ENCODE measurements at regions not wholly inside any gene's neighbourhood (a gene's known extent, or its start where the extent isn't known, plus 50 kb on each side); places are given as distances from the start of the nearest gene placed in this dataset.
"Not testable (repeated sequence)": the region's sequence is repeated elsewhere in the genome, so short reads cannot be mapped to it uniquely, and the experiment has no call there.

GRCh38 chr6:150485161-150485958 lies 114.3 kb upstream of the PLEKHG1 start:
- DNase-seq, result no peak

GRCh38 chr6:150486048-150486447 lies 113.6 kb upstream of the PLEKHG1 start:
- no peak overlapping the region for H3K27ac Mint-ChIP-seq
- intact Hi-C loops (cut with DNase I, micrococcal nuclease), result no loop called here
- no peak for DNase-seq
- no peaks in the 10 kb centered on the region for H3K9me3 Mint-ChIP-seq (ENCODE audit: low read depth)
- no peak overlapping the region for H3K4me3 Mint-ChIP-seq
- ChIA-PET POLR2A (no interaction called here), CTCF (interaction anchor here (0.5 kb wide), 1 partner anchor 218 kb away, joined by 3 read pairs; no protein-coding TSS in a partner anchor)
- ATAC-seq, result no peak
- H3K4me1 Mint-ChIP-seq, result peaks cover 9% of the 10 kb centered on the region
- no peaks in the 10 kb centered on the region for H3K36me3 Mint-ChIP-seq (ENCODE audit: low read depth)
- peaks cover 2% of the 10 kb centered on the region for H3K27me3 Mint-ChIP-seq

More at GRCh38 chr6:150485161-150485958, 114.3 kb upstream of the PLEKHG1 start:
- no peaks in the 10 kb centered on the region for H3K36me3 Mint-ChIP-seq (ENCODE audit: low read depth)
- CTCF ChIA-PET, result no interaction called here
- H3K9me3 Mint-ChIP-seq (ENCODE audit: low read depth), result no peaks in the 10 kb centered on the region
- H3K4me3 Mint-ChIP-seq, result no peak overlapping the region
- peaks cover 2% of the 10 kb centered on the region for H3K4me1 Mint-ChIP-seq
- intact Hi-C loops (cut with DNase I, micrococcal nuclease), result no loop called here
- POLR2A ChIA-PET, result no interaction called here
- H3K27me3 Mint-ChIP-seq, result peaks cover 5% of the 10 kb centered on the region
- no peak for ATAC-seq
- no peak overlapping the region for H3K27ac Mint-ChIP-seq

GRCh38 chr6:150490586-150490985 lies 109.1 kb upstream of the PLEKHG1 start:
- ChIA-PET POLR2A (interaction anchor here (0.6 to 1.8 kb wide), 2 partner anchors 323 to 915 kb away, joined by 3 to 6 read pairs; no protein-coding TSS in a partner anchor), CTCF (interaction anchor here (1.2 to 2.3 kb wide), 4 partner anchors 11 to 328 kb away, joined by 3 to 9 read pairs (median 6); no protein-coding TSS in a partner anchor)
- Mint-ChIP-seq H3K27me3 (no peaks in the 10 kb centered on the region), H3K4me1 (peaks cover 26% of the 10 kb centered on the region), H3K36me3 (ENCODE audit: low read depth) (peaks cover 2% of the 10 kb centered on the region), H3K27ac (no peak overlapping the region), H3K4me3 (no peak overlapping the region), H3K9me3 (ENCODE audit: low read depth) (peaks cover 9% of the 10 kb centered on the region)
- ATAC-seq (no peak), DNase-seq (no peak)
- intact Hi-C loops (cut with DNase I, micrococcal nuclease), result loop anchor here (2.0 to 5.0 kb wide), 3 partner anchors 72 to 324 kb away; no protein-coding TSS in a partner anchor

GRCh38 chr6:150491131-150491810 lies 108.4 kb upstream of the PLEKHG1 start:
- H3K36me3 Mint-ChIP-seq (ENCODE audit: low read depth), result peaks cover 2% of the 10 kb centered on the region
- peak; percentile 89 for ATAC-seq
- CTCF ChIA-PET, result interaction anchor here (0.6 to 2.3 kb wide), 8 partner anchors 8 to 327 kb away, joined by 3 to 9 read pairs (median 3); no protein-coding TSS in a partner anchor
- POLR2A ChIA-PET, result interaction anchor here (0.6 to 1.8 kb wide), 2 partner anchors 322 to 916 kb away, joined by 3 to 6 read pairs; no protein-coding TSS in a partner anchor
- H3K27me3 Mint-ChIP-seq, result no peaks in the 10 kb centered on the region
- peak; percentile 36 for DNase-seq
- H3K4me1 Mint-ChIP-seq, result peaks cover 26% of the 10 kb centered on the region
- peaks cover 9% of the 10 kb centered on the region for H3K9me3 Mint-ChIP-seq (ENCODE audit: low read depth)
- intact Hi-C loops (cut with DNase I, micrococcal nuclease), result loop anchor here (2.0 to 5.0 kb wide), 3 partner anchors 72 to 324 kb away; no protein-coding TSS in a partner anchor
- peak overlapping the region; percentile 74 for H3K27ac Mint-ChIP-seq
- peak overlapping the region; percentile 34 for H3K4me3 Mint-ChIP-seq

- DNase-seq (no peak), ATAC-seq (no peak)
- intact Hi-C loops (cut with DNase I, micrococcal nuclease), result loop anchor here (2.0 to 5.0 kb wide), 3 partner anchors 73 to 323 kb away; no protein-coding TSS in a partner anchor
- H3K4me1 Mint-ChIP-seq, result peaks cover 26% of the 10 kb centered on the region
- ChIA-PET POLR2A (interaction anchor here (1.8 kb wide), 1 partner anchor 322 kb away, joined by 6 read pairs; no protein-coding TSS in a partner anchor), CTCF (interaction anchor here (0.6 to 2.3 kb wide), 8 partner anchors 8 to 327 kb away, joined by 3 to 9 read pairs (median 3); no protein-coding TSS in a partner anchor)
- peaks cover 9% of the 10 kb centered on the region for H3K9me3 Mint-ChIP-seq (ENCODE audit: low read depth)
- no peak overlapping the region for H3K27ac Mint-ChIP-seq
- peaks cover 2% of the 10 kb centered on the region for H3K36me3 Mint-ChIP-seq (ENCODE audit: low read depth)
- H3K4me3 Mint-ChIP-seq, result no peak overlapping the region
- H3K27me3 Mint-ChIP-seq, result no peaks in the 10 kb centered on the region
Observed at GRCh38 chr6:150491811-150492172, 107.9 kb upstream of the PLEKHG1 start.

DNA sequence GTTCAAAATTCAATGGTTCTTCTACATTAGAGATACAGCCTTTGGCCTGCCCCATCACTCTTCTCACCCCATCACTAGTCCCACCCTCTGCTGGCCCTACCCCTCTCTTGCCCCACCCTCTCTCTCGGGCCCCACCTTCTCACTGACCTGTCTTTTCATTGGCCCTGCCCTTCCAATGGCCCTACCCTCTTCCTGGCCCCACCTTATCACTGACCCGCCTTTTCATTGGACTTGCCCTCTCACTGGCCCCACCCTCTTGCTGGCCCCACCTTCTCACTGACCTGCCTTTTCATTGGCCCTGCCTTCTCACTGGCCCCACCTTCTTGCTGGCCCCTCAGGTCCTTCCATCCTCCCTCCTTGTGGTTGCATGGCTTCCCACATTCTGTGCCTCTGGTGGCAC lies 107.2 kb upstream of the PLEKHG1 start:
- intact Hi-C loops (cut with DNase I, micrococcal nuclease), result loop anchor here in 1 of 2 experiments (5.0 kb wide), 1 partner anchor 75 kb away; no protein-coding TSS in a partner anchor
- Mint-ChIP-seq H3K9me3 (ENCODE audit: low read depth) (peaks cover 9% of the 10 kb centered on the region), H3K36me3 (ENCODE audit: low read depth) (peaks cover 2% of the 10 kb centered on the region), H3K4me3 (no peak overlapping the region), H3K4me1 (peaks cover 26% of the 10 kb centered on the region), H3K27me3 (no peaks in the 10 kb centered on the region), H3K27ac (peak overlapping the region; percentile 19)
- ChIA-PET POLR2A (no interaction called here), CTCF (interaction anchor here (0.7 kb wide), 1 partner anchor 81 kb away, joined by 3 read pairs; no protein-coding TSS in a partner anchor)
- DNase-seq, result peak; percentile 10
- ATAC-seq, result no peak

DNA sequence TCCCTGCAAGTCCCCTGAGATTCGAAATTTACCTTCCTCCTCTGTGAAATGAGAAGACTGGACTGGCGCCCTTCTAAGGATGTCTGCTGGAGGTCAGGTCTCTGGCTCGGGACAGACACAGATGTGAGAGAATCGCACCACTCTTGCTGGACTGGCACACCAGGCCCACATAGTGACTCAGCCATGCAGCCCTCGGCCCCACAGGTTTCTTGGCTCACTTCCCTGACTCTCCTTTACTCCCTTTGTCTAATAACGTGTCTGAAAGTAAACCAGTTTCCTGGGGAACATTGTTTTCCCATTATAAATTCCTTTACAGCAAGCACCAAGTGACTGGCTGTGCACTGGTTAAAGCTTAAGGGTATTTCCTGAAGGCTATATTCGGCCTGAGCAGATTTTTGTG lies 106.7 kb upstream of the PLEKHG1 start:
- CTCF ChIA-PET, result no interaction called here
- Mint-ChIP-seq H3K27me3 (no peaks in the 10 kb centered on the region), H3K4me1 (peaks cover 26% of the 10 kb centered on the region), H3K4me3 (no peak overlapping the region), H3K36me3 (ENCODE audit: low read depth) (peaks cover 2% of the 10 kb centered on the region), H3K27ac (peak overlapping the region; percentile 19), H3K9me3 (ENCODE audit: low read depth) (peaks cover 9% of the 10 kb centered on the region)
- POLR2A ChIA-PET, result no interaction called here
- intact Hi-C loops (cut with DNase I, micrococcal nuclease), result loop anchor here in 1 of 2 experiments (5.0 kb wide), 1 partner anchor 76 kb away; no protein-coding TSS in a partner anchor
- no peak for ATAC-seq
- DNase-seq, result no peak

- H3K4me3 Mint-ChIP-seq; H3K27ac Mint-ChIP-seq; H3K36me3 Mint-ChIP-seq (ENCODE audit: low read depth); H3K27me3 Mint-ChIP-seq; ATAC-seq; DNase-seq; H3K9me3 Mint-ChIP-seq (ENCODE audit: low read depth); POLR2A ChIA-PET: not testable (repeated sequence)
- H3K4me1 Mint-ChIP-seq, result peaks cover 26% of the 10 kb centered on the region
- CTCF ChIA-PET, result interaction anchor here (1.1 kb wide), 1 partner anchor 76 kb away, joined by 3 read pairs; no protein-coding TSS in a partner anchor
- intact Hi-C loops (cut with DNase I, micrococcal nuclease), result loop anchor here in 1 of 2 experiments (5.0 kb wide), 1 partner anchor 76 kb away; no protein-coding TSS in a partner anchor
Observed at GRCh38 chr6:150493552-150493951, 106.1 kb upstream of the PLEKHG1 start.

DNA sequence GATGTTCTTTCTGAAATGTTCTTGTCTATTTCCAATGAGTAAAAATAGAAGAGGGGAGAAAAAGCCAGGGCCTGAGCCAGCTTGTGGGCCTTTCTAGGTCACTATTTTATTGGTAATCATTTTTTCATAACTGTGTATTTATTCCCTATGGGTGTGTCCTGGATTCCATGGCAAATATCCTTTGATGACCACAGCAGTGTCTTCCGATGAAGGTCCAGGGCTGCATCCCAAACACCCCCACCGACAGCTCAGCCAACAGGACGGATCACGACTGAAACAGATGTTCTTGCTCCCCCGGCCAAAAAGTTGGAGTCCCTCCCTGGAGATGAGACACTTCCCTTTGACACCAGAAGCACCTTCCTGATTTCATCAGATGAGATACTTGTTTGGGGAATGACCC lies 105.4 kb upstream of the PLEKHG1 start:
- Mint-ChIP-seq H3K27ac (no peak overlapping the region), H3K27me3 (peaks cover 2% of the 10 kb centered on the region), H3K36me3 (ENCODE audit: low read depth) (peaks cover 2% of the 10 kb centered on the region), H3K9me3 (ENCODE audit: low read depth) (peaks cover 9% of the 10 kb centered on the region), H3K4me1 (peaks cover 26% of the 10 kb centered on the region), H3K4me3 (no peak overlapping the region)
- ATAC-seq (no peak), DNase-seq (no peak)
- POLR2A ChIA-PET, result no interaction called here
- intact Hi-C loops (cut with DNase I, micrococcal nuclease), result loop anchor here in 1 of 2 experiments (5.0 kb wide), 1 partner anchor 77 kb away; no protein-coding TSS in a partner anchor
- CTCF ChIA-PET, result interaction anchor here (0.6 to 1.1 kb wide), 2 partner anchors 76 to 629 kb away, joined by 3 read pairs; no protein-coding TSS in a partner anchor

DNA sequence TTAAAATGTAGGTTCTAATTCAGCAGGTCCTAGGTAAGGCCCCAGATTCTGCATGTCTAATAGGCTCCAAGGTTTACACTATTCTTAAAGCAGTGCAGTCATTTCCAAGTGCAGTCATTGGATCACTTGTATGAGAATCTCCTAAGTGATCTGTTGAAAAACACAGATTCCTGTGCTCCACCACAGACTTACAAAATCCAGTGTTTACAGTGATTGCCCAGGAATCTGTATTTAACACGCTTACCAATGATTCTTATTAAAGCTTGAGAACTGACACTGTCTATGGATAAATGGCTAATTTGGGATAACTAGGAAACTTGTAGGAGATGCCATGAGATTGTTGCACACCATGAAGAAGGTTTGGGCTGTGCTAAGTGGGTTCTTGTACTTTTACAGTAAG lies 104.6 kb upstream of the PLEKHG1 start:
- no peak overlapping the region for H3K27ac Mint-ChIP-seq
- peaks cover 26% of the 10 kb centered on the region for H3K4me1 Mint-ChIP-seq
- no peak overlapping the region for H3K4me3 Mint-ChIP-seq
- ATAC-seq (no peak), DNase-seq (no peak)
- intact Hi-C loops (cut with DNase I, micrococcal nuclease), result no loop called here
- H3K9me3 Mint-ChIP-seq (ENCODE audit: low read depth), result peaks cover 9% of the 10 kb centered on the region
- peaks cover 2% of the 10 kb centered on the region for H3K27me3 Mint-ChIP-seq
- peaks cover 2% of the 10 kb centered on the region for H3K36me3 Mint-ChIP-seq (ENCODE audit: low read depth)
- ChIA-PET POLR2A (no interaction called here), CTCF (no interaction called here)

DNA sequence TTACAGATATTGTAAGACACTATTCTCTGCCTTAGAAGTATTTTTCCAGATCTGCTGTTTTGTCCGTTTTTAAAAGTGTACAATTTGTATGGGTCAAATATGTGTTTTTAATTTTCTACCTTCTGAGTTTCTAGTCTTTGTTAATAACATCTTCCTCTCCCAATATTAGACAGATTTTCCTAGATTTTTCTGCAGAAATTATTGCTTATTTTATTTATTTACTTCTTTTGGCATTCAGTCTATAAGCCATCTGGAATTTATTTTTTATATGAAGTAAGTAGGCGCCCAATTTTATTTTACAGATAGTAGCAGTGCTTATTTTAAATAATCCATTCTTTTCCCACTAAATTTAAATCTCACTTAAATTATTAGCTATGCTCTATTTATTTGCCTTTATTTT lies 103.1 kb upstream of the PLEKHG1 start:
- no peak overlapping the region for H3K27ac Mint-ChIP-seq
- ChIA-PET CTCF (interaction anchor here (1.8 kb wide), 1 partner anchor 319 kb away, joined by 3 read pairs; no protein-coding TSS in a partner anchor), POLR2A (no interaction called here)
- no peak for DNase-seq
- peaks cover 2% of the 10 kb centered on the region for H3K27me3 Mint-ChIP-seq
- ATAC-seq, result no peak
- peaks cover 11% of the 10 kb centered on the region for H3K4me1 Mint-ChIP-seq
- H3K9me3 Mint-ChIP-seq (ENCODE audit: low read depth), result peaks cover 9% of the 10 kb centered on the region
- no peak overlapping the region for H3K4me3 Mint-ChIP-seq
- peaks cover 2% of the 10 kb centered on the region for H3K36me3 Mint-ChIP-seq (ENCODE audit: low read depth)
- intact Hi-C loops (cut with DNase I, micrococcal nuclease), result no loop called here
